Endothelial cell (in vitro differentiated cells): ENCODE measurements at regions not wholly inside any gene's neighbourhood (a gene's known extent, or its start where the extent isn't known, plus 50 kb on each side); places are given as distances from the start of the nearest gene placed in this dataset.
A peak's percentile ranks its signal among the peaks of the same experiment; 100 is the strongest.

Experiments
- DNase-seq: peaks from one replicate; pipeline ENCODE4 v3.0.0; 2021; ENCODE audit warnings: low spot score
- H3K27ac Mint-ChIP-seq: one replicate; pipeline ENCODE4 v1.8.0; 2021; ENCODE audit warnings: mixed read lengths, inconsistent platforms; ENCODE audit not compliant: unreplicated experiment
- H3K27me3 Mint-ChIP-seq: one replicate; pipeline ENCODE4 v1.8.0; 2021; ENCODE audit warnings: mild to moderate bottlenecking, moderate library complexity, mixed read lengths, inconsistent platforms; ENCODE audit not compliant: unreplicated experiment
- H3K36me3 Mint-ChIP-seq: one replicate; pipeline ENCODE4 v1.8.0; 2021; ENCODE audit warnings: mild to moderate bottlenecking, low read depth, mixed read lengths, inconsistent platforms; ENCODE audit not compliant: unreplicated experiment
- H3K4me1 Mint-ChIP-seq: one replicate; pipeline ENCODE4 v1.8.0; 2021; ENCODE audit warnings: mild to moderate bottlenecking, mixed read lengths, inconsistent platforms; ENCODE audit not compliant: unreplicated experiment
- H3K4me3 Mint-ChIP-seq: one replicate; pipeline ENCODE4 v1.8.0; 2021; ENCODE audit warnings: mild to moderate bottlenecking, mixed read lengths, inconsistent platforms; ENCODE audit not compliant: unreplicated experiment
- H3K9me3 Mint-ChIP-seq: one replicate; pipeline ENCODE4 v1.8.0; 2021; ENCODE audit warnings: mixed read lengths, inconsistent platforms; ENCODE audit not compliant: unreplicated experiment
- CTCF ChIP-seq: fragments of 200-600 bp; sonication (generic); IDR thresholded peaks from one replicate; pipeline ENCODE4 v1.5.0; 2021; ENCODE audit warnings: antibody characterized with exemption; ENCODE audit not compliant: unreplicated experiment

- no peaks in the 10 kb centered on the region for H3K36me3 Mint-ChIP-seq
- H3K9me3 Mint-ChIP-seq = no peaks in the 10 kb centered on the region
- no peak for TF ChIP-seq CTCF
- H3K27ac Mint-ChIP-seq = no peak overlapping the region
- no peak overlapping the region for H3K4me3 Mint-ChIP-seq
- H3K4me1 Mint-ChIP-seq = peaks cover 60% of the 10 kb centered on the region
- DNase-seq = no peak
- peaks cover 11% of the 10 kb centered on the region for H3K27me3 Mint-ChIP-seq
These were observed 114.5 kb downstream of the DUSP6 start for GRCh38 chr12:89237763-89238162.

GRCh38 chr12:89236748-89237383 is 115.4 kb downstream of the DUSP6 start:
- Mint-ChIP-seq H3K4me3 (no peak overlapping the region), H3K4me1 (peaks cover 59% of the 10 kb centered on the region), H3K27me3 (peaks cover 11% of the 10 kb centered on the region), H3K27ac (peak overlapping the region; percentile 6), H3K36me3 (no peaks in the 10 kb centered on the region), H3K9me3 (no peaks in the 10 kb centered on the region)
- TF ChIP-seq CTCF = no peak
- no peak for DNase-seq

DNA sequence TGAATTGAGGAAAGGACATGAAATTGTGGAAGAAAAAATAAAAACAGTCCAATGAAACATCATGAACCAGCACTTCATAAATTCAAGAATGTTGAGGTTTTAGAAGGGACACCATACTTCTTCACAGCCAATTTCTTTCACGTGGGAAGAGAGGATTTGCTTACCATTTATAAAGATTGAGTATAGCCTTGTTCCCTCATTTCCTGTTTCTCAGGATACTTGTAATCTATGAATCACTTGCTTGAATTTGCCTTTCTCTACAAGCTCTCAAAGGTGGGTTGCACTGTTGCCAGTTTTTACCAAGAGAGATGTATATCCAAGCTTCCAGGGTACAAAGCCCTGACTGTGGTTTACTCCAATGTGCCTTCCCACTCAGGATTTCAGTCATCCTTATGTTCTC is 116.1 kb downstream of the DUSP6 start:
- Mint-ChIP-seq H3K27me3 (peaks cover 11% of the 10 kb centered on the region), H3K27ac (peak overlapping the region; percentile 91), H3K4me3 (no peak overlapping the region), H3K36me3 (no peaks in the 10 kb centered on the region), H3K4me1 (peaks cover 59% of the 10 kb centered on the region), H3K9me3 (no peaks in the 10 kb centered on the region)
- DNase-seq = no peak
- TF ChIP-seq CTCF = no peak

DNA sequence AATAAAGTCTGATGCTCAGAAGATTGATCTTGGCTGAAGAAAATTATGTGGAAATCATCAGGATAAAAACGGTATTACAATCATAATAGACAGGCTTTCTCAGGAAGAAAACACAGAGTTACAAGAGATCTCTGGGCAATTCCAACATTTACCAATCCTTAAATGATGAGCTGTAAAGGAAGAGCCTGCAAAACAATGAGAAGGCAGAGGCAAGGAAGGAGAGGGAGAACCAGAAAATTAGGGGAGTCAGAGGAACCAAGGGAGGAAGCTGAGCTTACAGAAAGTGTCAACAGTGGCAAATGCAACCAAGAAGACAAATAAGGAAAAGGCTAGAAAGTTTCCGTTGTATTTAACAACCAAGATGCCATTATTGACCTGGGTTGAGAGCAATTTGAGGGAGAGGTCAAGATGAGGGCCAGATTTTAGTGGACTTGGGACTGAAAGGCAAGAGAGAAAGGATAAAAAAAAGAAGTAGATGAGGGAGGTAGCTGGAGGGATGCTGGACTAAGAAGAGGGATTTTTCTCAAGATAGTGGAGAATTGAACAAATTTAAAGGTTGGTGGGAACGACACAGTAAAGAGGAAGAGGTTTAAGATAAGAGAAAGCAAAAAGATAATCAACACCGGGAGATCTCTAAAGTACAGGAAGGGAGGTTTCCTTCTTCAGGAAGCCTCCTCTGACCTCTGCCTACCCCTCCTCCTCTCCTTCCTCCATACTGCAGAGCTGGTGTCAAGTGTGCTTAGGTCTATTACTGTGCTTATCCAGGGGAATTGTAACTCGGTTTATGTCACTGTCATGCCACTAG is 116.9 kb downstream of the DUSP6 start:
- peak overlapping the region; percentile 91 for H3K27ac Mint-ChIP-seq
- DNase-seq = peak; percentile 14
- no peaks in the 10 kb centered on the region for H3K36me3 Mint-ChIP-seq
- no peaks in the 10 kb centered on the region for H3K9me3 Mint-ChIP-seq
- peak overlapping the region; percentile 6 for H3K4me3 Mint-ChIP-seq
- H3K27me3 Mint-ChIP-seq = peaks cover 9% of the 10 kb centered on the region
- TF ChIP-seq CTCF = no peak
- H3K4me1 Mint-ChIP-seq = peaks cover 66% of the 10 kb centered on the region
